ENCODE measurements at regions not wholly inside any gene's neighbourhood (a gene's known extent, or its start where the extent isn't known, plus 50 kb on each side); places are given as distances from the start of the nearest gene placed in this dataset.

GRCh38 chr9:1414711-1415131, 364.6 kb downstream of the DMRT2 start:
- TF ChIP-seq CTCF (IDR thresholded peaks at IDR 0.05; ENCODE audit: insufficient read depth, low read depth, low read length) = no peak
- DNase-seq (ENCODE audit: low read depth) = no peak
- no peak overlapping the region for H3K4me3 ChIP-seq (ENCODE audit: low read depth, low read length)

GRCh38 chr9:1415146-1415545, 365.0 kb downstream of the DMRT2 start:
- no peak overlapping the region for H3K4me3 ChIP-seq (ENCODE audit: low read depth, low read length)
- TF ChIP-seq CTCF (IDR thresholded peaks at IDR 0.05; ENCODE audit: insufficient read depth, low read depth, low read length) = no peak
- DNase-seq (ENCODE audit: low read depth) = no peak

GRCh38 chr9:1416261-1416660, 366.1 kb downstream of the DMRT2 start:
- H3K4me3 ChIP-seq (ENCODE audit: low read depth, low read length) = no peak overlapping the region
- no peak for TF ChIP-seq CTCF (IDR thresholded peaks at IDR 0.05; ENCODE audit: insufficient read depth, low read depth, low read length)
- DNase-seq (ENCODE audit: low read depth) = no peak

GRCh38 chr9:1421436-1421835, 371.3 kb downstream of the DMRT2 start:
- TF ChIP-seq CTCF (IDR thresholded peaks at IDR 0.05; ENCODE audit: insufficient read depth, low read depth, low read length) = no peak
- DNase-seq (ENCODE audit: low read depth) = no peak

GRCh38 chr9:1427875-1428274, 377.7 kb downstream of the DMRT2 start:
- H3K4me3 ChIP-seq (ENCODE audit: low read depth, low read length) = no peak overlapping the region
- no peak for TF ChIP-seq CTCF (IDR thresholded peaks at IDR 0.05; ENCODE audit: insufficient read depth, low read depth, low read length)
- no peak for DNase-seq (ENCODE audit: low read depth)

More at GRCh38 chr9:1421436-1421835, 371.3 kb downstream of the DMRT2 start:
- no peak overlapping the region for H3K4me3 ChIP-seq (ENCODE audit: low read depth, low read length)

GRCh38 chr9:1429297-1429696, 379.1 kb downstream of the DMRT2 start:
- no peak overlapping the region for H3K4me3 ChIP-seq (ENCODE audit: low read depth, low read length)
- TF ChIP-seq CTCF (IDR thresholded peaks at IDR 0.05; ENCODE audit: insufficient read depth, low read depth, low read length) = no peak
- DNase-seq (ENCODE audit: low read depth) = peak; percentile 3

- no peak for DNase-seq (ENCODE audit: low read depth)
- no peak overlapping the region for H3K4me3 ChIP-seq (ENCODE audit: low read depth, low read length)
- TF ChIP-seq CTCF (IDR thresholded peaks at IDR 0.05; ENCODE audit: insufficient read depth, low read depth, low read length) = no peak
These were observed 381.3 kb downstream of the DMRT2 start for GRCh38 chr9:1431461-1431860.

All from fibroblast of villous mesenchyme (primary cell).